ENCODE measurements at regions not wholly inside any gene's neighbourhood (a gene's known extent, or its start where the extent isn't known, plus 50 kb on each side); places are given as distances from the start of the nearest gene placed in this dataset.
"Not testable (repeated sequence)": the region's sequence is repeated elsewhere in the genome, so short reads cannot be mapped to it uniquely, and the experiment has no call there.

- no peak for DNase-seq (ENCODE audit: low read depth)
Measured at GRCh38 chr1:228824366-228824765, 89.1 kb downstream of the RHOU start.

- no peak for DNase-seq (ENCODE audit: low read depth)
Measured at GRCh38 chr1:228825041-228825440, 89.8 kb downstream of the RHOU start.

- DNase-seq (ENCODE audit: low read depth), result no peak
Measured at GRCh38 chr1:228825840-228826484, 90.7 kb downstream of the RHOU start.

GRCh38 chr1:228827019-228827418 is 91.7 kb downstream of the RHOU start:
- no peak for DNase-seq (ENCODE audit: low read depth)

- no peak for DNase-seq (ENCODE audit: low read depth)
Measured at GRCh38 chr1:228828151-228828550, 92.9 kb downstream of the RHOU start.

GRCh38 chr1:228830185-228830953 is 95.1 kb downstream of the RHOU start:
- no peak for DNase-seq (ENCODE audit: low read depth)

- DNase-seq (ENCODE audit: low read depth), result no peak
Measured at GRCh38 chr1:228830954-228831481, 95.7 kb downstream of the RHOU start.

- no peak for DNase-seq (ENCODE audit: low read depth)
Measured at GRCh38 chr1:228833911-228834688, 98.8 kb downstream of the RHOU start.

GRCh38 chr1:228835456-228835855 is 100.2 kb downstream of the RHOU start:
- DNase-seq (ENCODE audit: low read depth), result no peak

GRCh38 chr1:228835911-228836310 is 100.6 kb downstream of the RHOU start:
- no peak for DNase-seq (ENCODE audit: low read depth)

- DNase-seq (ENCODE audit: low read depth), result no peak
Measured at GRCh38 chr1:228836427-228836826, 101.1 kb downstream of the RHOU start.

- DNase-seq (ENCODE audit: low read depth), result no peak
Measured at GRCh38 chr1:228837032-228837431, 101.8 kb downstream of the RHOU start.

GRCh38 chr1:228837817-228838716 is 102.8 kb downstream of the RHOU start:
- DNase-seq (ENCODE audit: low read depth), result no peak

GRCh38 chr1:228838717-228839500 is 103.6 kb downstream of the RHOU start:
- DNase-seq (ENCODE audit: low read depth), result no peak

- DNase-seq (ENCODE audit: low read depth), result no peak
Measured at GRCh38 chr1:228839656-228840055, 104.4 kb downstream of the RHOU start.

GRCh38 chr1:228841632-228842031 is 106.4 kb downstream of the RHOU start:
- no peak for DNase-seq (ENCODE audit: low read depth)

- DNase-seq (ENCODE audit: low read depth), result no peak
Measured at GRCh38 chr1:228842094-228842775, 107.0 kb downstream of the RHOU start.

- no peak for DNase-seq (ENCODE audit: low read depth)
Measured at GRCh38 chr1:228845101-228845500, 109.8 kb downstream of the RHOU start.

GRCh38 chr1:228846952-228847351 is 111.7 kb downstream of the RHOU start:
- DNase-seq (ENCODE audit: low read depth), result no peak

GRCh38 chr1:228847451-228847850 is 112.2 kb downstream of the RHOU start:
- not testable (repeated sequence) for DNase-seq (ENCODE audit: low read depth)
